ENCODE measurements at regions not wholly inside any gene's neighbourhood (a gene's known extent, or its start where the extent isn't known, plus 50 kb on each side); places are given as distances from the start of the nearest gene placed in this dataset.

- no peak for DNase-seq (ENCODE audit: low read depth in 4 of 4, low spot score in 1 of 4)
Measured at GRCh38 chr7:136183981-136184380, 206.8 kb upstream of the MTPN start.

- no peak for DNase-seq (ENCODE audit: low read depth in 4 of 4, low spot score in 1 of 4)
Measured at GRCh38 chr7:136180984-136181383, 203.8 kb upstream of the MTPN start.

DNA sequence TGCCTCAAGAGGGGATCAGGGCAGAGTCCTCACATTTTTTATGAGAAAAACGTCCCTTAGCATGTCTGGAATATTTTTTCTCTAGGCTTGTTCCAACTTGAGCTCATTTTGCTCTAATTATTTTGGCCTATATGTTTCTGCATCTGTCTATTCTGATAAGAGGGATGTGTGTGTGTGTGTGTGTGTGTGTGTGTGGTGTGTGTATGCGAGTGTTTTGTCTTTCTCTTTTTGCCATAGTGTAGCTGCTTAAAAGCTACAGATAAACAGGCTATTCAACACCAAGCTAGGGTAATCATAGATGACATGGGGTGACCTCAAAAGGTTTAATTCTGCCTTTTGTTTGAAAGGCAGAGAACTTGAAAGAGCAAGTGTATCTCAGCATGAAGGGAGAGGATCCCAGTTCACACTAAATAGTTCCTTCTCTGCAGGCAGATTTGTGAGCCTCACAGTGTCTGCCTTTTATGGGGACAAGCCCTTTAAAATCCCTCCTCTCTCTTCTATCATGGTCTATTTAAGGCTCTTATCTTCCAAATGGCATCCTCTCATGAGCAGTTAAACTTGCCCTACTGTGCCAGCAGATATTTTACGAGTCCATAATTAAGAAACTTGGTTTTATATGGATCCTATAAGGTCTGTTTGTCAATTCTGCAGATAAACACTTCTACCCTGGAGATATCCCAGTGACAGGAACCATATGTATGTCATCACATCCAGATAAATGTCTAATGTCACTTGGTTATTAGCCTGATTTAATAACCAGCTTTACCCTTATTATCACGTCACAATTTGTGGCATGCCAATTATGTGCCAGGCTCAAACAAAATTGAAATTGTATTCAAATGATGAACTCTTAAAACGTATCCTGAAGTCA, 202.9 kb upstream of the MTPN start:
- no peak for DNase-seq (ENCODE audit: low read depth in 4 of 4, low spot score in 1 of 4)

- DNase-seq (ENCODE audit: low read depth in 4 of 4, low spot score in 1 of 4), result no peak
Measured at GRCh38 chr7:136179154-136179553, 202.0 kb upstream of the MTPN start.

- no peak for DNase-seq (ENCODE audit: low read depth in 4 of 4, low spot score in 1 of 4)
Measured at GRCh38 chr7:136174477-136175125, 197.4 kb upstream of the MTPN start.

- DNase-seq (ENCODE audit: low read depth in 4 of 4, low spot score in 1 of 4), result no peak
Measured at GRCh38 chr7:136173874-136174273, 196.7 kb upstream of the MTPN start.

DNA sequence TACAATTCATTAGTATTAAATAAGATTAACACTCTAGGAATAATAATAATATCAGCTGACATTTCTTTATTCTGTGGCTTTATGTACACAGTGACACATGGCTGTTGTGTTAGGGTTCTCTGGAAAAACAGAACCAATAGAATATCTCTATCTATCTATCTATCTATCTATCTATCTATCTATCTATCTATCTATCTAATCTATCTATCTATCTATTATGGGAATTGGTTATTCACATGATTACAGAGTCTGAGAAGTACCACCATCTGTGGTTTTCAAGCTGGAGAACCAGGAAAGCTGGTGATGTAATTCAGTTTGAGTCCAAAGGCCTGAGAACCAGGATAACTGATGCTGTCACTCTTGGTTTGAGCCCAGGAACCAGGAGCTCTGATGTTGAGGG, 194.1 kb upstream of the MTPN start:
- no peak for DNase-seq (ENCODE audit: low read depth in 4 of 4, low spot score in 1 of 4)

DNA sequence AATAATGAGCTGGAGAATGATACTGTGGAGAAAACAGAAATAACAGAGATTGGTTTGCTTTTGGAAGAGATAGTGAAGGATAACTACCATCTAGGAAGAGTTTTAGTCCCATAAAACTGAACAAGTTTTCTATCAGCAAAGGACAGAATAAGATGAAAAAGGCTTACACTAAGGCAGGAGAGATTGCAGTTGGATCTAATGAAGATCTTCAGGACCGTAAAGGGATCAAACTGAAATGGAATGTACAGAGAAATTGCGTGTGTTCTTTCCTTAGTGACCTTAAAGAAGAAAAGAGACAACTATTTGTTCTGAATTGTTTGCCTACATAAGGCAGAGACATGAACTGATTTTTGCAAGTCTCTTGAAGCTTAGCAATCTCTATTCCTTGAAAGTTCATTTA, 191.7 kb upstream of the MTPN start:
- DNase-seq (ENCODE audit: low read depth in 4 of 4, low spot score in 1 of 4), result no peak

- no peak for DNase-seq (ENCODE audit: low read depth in 4 of 4, low spot score in 1 of 4)
Measured at GRCh38 chr7:136167991-136168390, 190.8 kb upstream of the MTPN start.

DNA sequence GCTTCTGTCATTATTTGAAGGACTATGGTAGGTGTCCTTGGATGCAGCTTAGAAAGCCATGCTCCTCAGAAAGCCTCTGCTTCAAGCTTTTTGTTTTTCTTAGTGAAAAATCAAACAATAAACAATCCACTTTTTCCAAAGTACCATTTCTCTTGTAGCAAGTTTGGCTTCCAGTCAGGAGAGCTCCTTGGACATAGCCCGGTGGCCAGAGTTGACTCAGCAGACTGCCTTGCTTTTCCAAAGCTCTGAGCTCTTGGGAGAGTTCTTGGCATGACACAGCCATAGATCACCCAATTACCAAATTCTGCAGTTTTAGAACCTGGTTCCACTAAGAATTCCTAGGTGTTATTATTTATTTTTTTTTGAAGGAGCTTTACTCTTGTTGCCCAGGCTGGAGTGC, 189.4 kb upstream of the MTPN start:
- DNase-seq (ENCODE audit: low read depth in 4 of 4, low spot score in 1 of 4), result no peak

DNA sequence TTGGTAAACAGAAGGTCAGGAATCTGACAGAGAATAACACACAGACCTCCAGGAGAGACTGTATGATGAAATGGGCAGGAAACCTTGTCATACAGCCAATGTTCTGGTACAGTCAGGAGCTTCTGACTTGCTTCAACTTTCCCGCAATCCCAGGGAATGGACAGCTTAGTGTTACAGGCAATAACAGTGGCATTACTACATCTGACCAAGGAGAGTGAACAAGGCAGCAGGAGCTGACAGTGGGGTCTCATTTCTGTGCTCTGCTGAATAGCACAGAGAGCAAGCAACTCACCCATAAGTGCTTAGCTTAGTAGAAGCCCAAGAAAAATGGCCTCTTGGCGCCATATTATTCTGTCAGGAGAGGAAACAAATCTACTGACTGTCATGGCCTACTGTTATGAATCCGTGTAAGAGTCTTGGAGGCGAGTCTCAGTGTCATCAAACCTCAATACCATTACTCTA, 186.2 kb upstream of the MTPN start:
- DNase-seq (ENCODE audit: low read depth in 4 of 4, low spot score in 1 of 4), result no peak

- no peak for DNase-seq (ENCODE audit: low read depth in 4 of 4, low spot score in 1 of 4)
Measured at GRCh38 chr7:136150311-136150710, 173.2 kb upstream of the MTPN start.

DNA sequence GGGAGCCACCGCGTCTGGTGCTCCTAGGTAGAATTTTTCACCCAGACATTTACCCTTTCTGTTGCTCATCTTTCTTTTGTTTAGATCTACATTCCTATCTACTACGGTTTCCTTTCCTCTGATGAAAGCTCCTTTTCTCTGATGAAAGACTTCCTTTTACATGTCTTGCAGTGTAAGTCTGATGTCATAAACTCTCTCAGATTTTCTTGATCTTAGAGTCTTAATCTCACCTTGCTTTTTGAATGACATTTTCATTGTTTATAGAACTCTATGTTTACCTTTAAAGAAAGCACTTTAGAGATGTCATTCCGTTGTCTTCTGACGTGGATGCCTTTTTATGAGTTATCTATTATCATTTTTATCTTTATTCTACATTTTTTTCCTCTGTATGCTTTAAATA, 171.8 kb upstream of the MTPN start:
- DNase-seq (ENCODE audit: low read depth in 4 of 4, low spot score in 1 of 4), result no peak

- DNase-seq (ENCODE audit: low read depth in 4 of 4, low spot score in 1 of 4), result no peak
Measured at GRCh38 chr7:136146925-136147324, 169.8 kb upstream of the MTPN start.

DNA sequence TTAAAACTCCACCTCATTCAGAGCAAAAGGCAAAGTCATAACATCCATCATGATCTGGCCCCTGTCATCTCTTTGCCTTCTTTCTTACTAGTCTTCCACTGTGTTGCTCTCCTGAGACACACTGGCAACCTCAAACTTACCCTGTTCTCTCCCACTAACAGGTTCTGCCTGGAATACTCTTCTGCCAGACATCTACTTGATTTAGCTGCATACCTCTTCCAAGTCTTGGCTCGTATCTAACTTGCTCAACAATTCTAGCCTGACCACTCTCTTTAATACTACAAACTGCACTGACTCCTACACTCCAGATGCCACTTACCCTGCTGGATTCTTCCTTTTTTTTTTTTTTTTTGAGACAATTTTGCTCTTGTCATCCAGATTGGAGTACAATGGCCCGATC, 167.0 kb upstream of the MTPN start:
- no peak for DNase-seq (ENCODE audit: low read depth in 4 of 4, low spot score in 1 of 4)

- DNase-seq (ENCODE audit: low read depth in 4 of 4, low spot score in 1 of 4), result no peak
Measured at GRCh38 chr7:136143271-136143670, 166.1 kb upstream of the MTPN start.

DNA sequence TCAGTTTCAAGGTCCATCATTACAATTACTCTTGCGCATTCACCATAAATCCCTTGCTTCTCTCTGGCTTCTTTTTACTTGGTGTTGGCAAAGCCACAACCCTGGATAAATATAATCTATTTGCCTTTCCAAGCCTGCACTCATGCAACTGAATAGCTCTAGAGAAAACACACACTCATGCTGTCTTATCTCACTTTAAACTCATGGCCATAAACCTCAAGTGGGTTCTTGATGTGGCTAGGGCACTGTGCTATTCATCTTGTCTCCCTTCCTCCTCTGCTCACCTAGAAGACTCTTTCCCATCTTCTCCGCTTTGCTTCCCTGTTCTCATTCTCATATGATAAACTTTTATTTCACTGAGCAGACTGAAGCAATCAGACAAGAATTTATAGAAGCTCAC, 165.4 kb upstream of the MTPN start:
- no peak for DNase-seq (ENCODE audit: low read depth in 4 of 4, low spot score in 1 of 4)

- no peak for DNase-seq (ENCODE audit: low read depth in 4 of 4, low spot score in 1 of 4)
Measured at GRCh38 chr7:136140469-136140868, 163.3 kb upstream of the MTPN start.

DNA sequence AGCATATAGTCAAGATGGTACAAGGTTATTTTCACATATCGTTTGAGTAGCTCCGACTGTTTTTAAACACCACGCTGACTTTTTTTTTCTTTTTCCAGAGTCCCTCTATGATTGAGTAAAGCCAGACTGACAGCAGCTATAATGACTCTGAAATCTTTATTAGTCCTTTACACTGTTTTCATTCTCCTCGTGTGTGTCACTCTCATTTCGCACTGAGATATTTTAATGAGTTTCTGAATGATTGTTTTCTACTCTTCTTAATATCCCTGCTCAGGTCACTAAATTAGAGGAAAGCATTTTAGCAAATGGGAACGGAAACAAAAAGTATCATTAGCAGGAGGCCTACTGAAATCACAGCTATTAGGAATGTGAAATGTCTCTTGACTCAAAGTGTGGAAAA, 162.3 kb upstream of the MTPN start:
- no peak for DNase-seq (ENCODE audit: low read depth in 4 of 4, low spot score in 1 of 4)

GRCh38 chr7:136138991-136139390, 161.8 kb upstream of the MTPN start:
- no peak for DNase-seq (ENCODE audit: low read depth in 4 of 4, low spot score in 1 of 4)

GRCh38 chr7:136136906-136137454, 159.8 kb upstream of the MTPN start:
- DNase-seq (ENCODE audit: low read depth in 4 of 4, low spot score in 1 of 4), result no peak

DNA sequence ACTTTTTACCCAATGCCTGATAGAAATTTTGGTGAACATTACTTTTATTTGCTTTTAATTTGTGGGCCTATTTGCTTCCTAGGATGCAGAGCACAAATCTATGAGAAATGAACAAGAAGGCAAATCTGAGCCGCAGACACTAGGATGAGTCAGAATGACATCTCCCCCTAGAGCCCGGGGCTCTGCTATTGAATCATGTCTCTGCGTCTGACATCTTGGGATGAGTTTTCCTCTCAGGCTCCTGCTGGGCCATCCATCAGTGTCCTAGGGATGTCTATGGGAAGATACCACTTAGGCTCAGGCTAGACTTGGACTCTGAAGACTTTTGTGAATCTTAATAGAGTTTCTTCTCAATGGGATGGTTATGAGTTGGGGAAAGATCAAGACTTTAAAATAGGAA, 157.3 kb upstream of the MTPN start:
- no peak for DNase-seq (ENCODE audit: low read depth in 4 of 4, low spot score in 1 of 4)
